K562 (cell line): ENCODE measurements at regions not wholly inside any gene's neighbourhood (a gene's known extent, or its start where the extent isn't known, plus 50 kb on each side); places are given as distances from the start of the nearest gene placed in this dataset.

ENCODE experiments used
- ATAC-seq: fragments of 200-7000 bp; cut with Tn5 transposase; 3 replicates; pipeline ENCODE4 v1.9.1; 2020; ENCODE audit warnings: moderate library complexity
- BruUV-seq: library from RNA; stranded (reverse); fragments of 400-500 nt; replicated peaks from 2 replicates; lab custom pipeline; 2021; lab: Mats Ljungman, UMichigan
- CTCF ChIA-PET: fragments of 300-600 bp; formaldehyde crosslinking; extraction: SDS; loops from one replicate; lab custom pipeline; 2021; ENCODE audit warnings: low intra/inter-chr PET ratio; lab: Yijun Ruan, JAX
- POLR2A ChIA-PET: fragments of 300-600, 350-650 bp; sonication (Branson Sonifier 250); formaldehyde crosslinking; extraction: SDS; loops from one replicate; lab custom pipeline; 2021; ENCODE audit warnings: antibody characterized with exemption, inconsistent platforms; lab: Yijun Ruan, JAX
- DNase-seq, 4 experiments: peaks; one replicate each; pipeline versions ENCODE4 v3.0.0 to v3.0.0-alpha.2; 2011 to 2018; ENCODE audit warnings: low spot score in 3 of 4, mixed read lengths in 3 of 4; ENCODE audit errors: extremely low read depth in 1 of 4
- FAIRE-seq: peaks from 2 replicates; lab custom pipeline; 2011; peaks lifted over from hg19 to GRCh38; lab: Jason Lieb, UNC
- H2AFZ ChIP-seq: 2 replicates; pipeline ENCODE4 v1.6.0; 2011; ENCODE audit warnings: low read depth, low read length, control low read depth, inconsistent platforms
- H3K27ac ChIP-seq: fragments of 200-600 bp; 3 replicates; pipeline ENCODE4 v1.8.0; 2011; ENCODE audit warnings: low read depth, mild to moderate bottlenecking, control low read depth, inconsistent platforms, low read length, moderate library complexity, mixed read lengths; ENCODE audit errors: extremely low read depth
- H3K27me3 ChIP-seq, 2 experiments: fragments of 300-600 bp in 1 of 2; 2 replicates in 1 of 2; 3 replicates in 1 of 2; pipeline versions ENCODE4 v1.6.0 to v1.8.0; 2011; ENCODE audit warnings: inconsistent platforms in 2 of 2, low read length in 2 of 2, mild to moderate bottlenecking in 1 of 2, mixed read lengths in 1 of 2, moderate library complexity in 1 of 2; ENCODE audit not compliant: control insufficient read depth in 2 of 2, insufficient read depth in 2 of 2
- H3K36me3 ChIP-seq: fragments of 300-600 bp; 3 replicates; pipeline ENCODE4 v1.8.0; 2011; ENCODE audit warnings: mild to moderate bottlenecking, low read length, inconsistent platforms; ENCODE audit not compliant: control insufficient read depth, insufficient read depth
- H3K4me1 ChIP-seq, 2 experiments: fragments of 200-600 bp in 1 of 2; replicated peaks in 1 of 2; 2 replicates in 1 of 2; 3 replicates in 1 of 2; pipeline versions ENCODE4 v1.5.1 to v1.8.0; 2011; ENCODE audit warnings: inconsistent platforms in 2 of 2, low read length in 2 of 2, mild to moderate bottlenecking in 1 of 2, mixed read lengths in 1 of 2, moderate library complexity in 1 of 2; ENCODE audit not compliant: control insufficient read depth in 2 of 2, insufficient read depth in 2 of 2
- H3K4me2 ChIP-seq: 2 replicates; pipeline ENCODE4 v1.6.1; 2011; ENCODE audit warnings: low read length, control low read depth, inconsistent platforms, mixed read lengths; ENCODE audit not compliant: insufficient read depth
- H3K4me3 ChIP-seq: fragments of 200-600 bp; sonication (generic), shearing (Covaris generic); 2 replicates; pipeline ENCODE4 v1.5.1; 2016; ENCODE audit warnings: control low read depth, inconsistent platforms
- H3K79me2 ChIP-seq: fragments of 200-600 bp; 3 replicates; pipeline ENCODE4 v1.8.0; 2011; ENCODE audit warnings: low read length, inconsistent platforms; ENCODE audit not compliant: control insufficient read depth, insufficient read depth
- H3K9ac ChIP-seq, 2 experiments: 2 replicates each; pipeline versions ENCODE4 v1.6.0 to v1.6.1; 2011; ENCODE audit warnings: low read depth in 2 of 2, low read length in 2 of 2, control low read depth in 1 of 2, inconsistent platforms in 1 of 2, mild to moderate bottlenecking in 1 of 2, mixed read lengths in 1 of 2; ENCODE audit not compliant: insufficient read depth in 1 of 2
- H3K9me1 ChIP-seq: one replicate; pipeline ENCODE4 v1.6.0; 2011; ENCODE audit warnings: inconsistent platforms, mild to moderate bottlenecking, low read length, moderate library complexity; ENCODE audit not compliant: control insufficient read depth, insufficient read depth
- H3K9me3 ChIP-seq: replicated peaks from 2 replicates; pipeline ENCODE4 v1.5.1; 2011; ENCODE audit warnings: low read depth, low read length, inconsistent platforms; ENCODE audit not compliant: control insufficient read depth, insufficient read depth
- H4K20me1 ChIP-seq: replicated peaks from 2 replicates; pipeline ENCODE4 v1.6.1; 2011; ENCODE audit warnings: low read length, inconsistent platforms, mixed read lengths; ENCODE audit not compliant: control insufficient read depth, insufficient read depth
- KLF16 ChIP-seq: IDR thresholded peaks from 2 replicates; pipeline ENCODE4 v1.6.1; 2016; ENCODE audit warnings: antibody characterized with exemption
- MBD2 ChIP-seq: sonication (generic); IDR thresholded peaks from 2 replicates; pipeline ENCODE4 v1.6.1; 2016; ENCODE audit warnings: low read depth, borderline replicate concordance
- MEF2A ChIP-seq: IDR thresholded peaks from 2 replicates; pipeline ENCODE4 v1.6.1; 2011; ENCODE audit warnings: low read depth, mild to moderate bottlenecking, low read length, moderate library complexity; ENCODE audit not compliant: control insufficient read depth
- SIX5 ChIP-seq, 2 experiments: IDR thresholded peaks; 2 replicates each; pipeline ENCODE4 v1.6.1; 2011; ENCODE audit warnings: low read length in 2 of 2, borderline replicate concordance in 1 of 2, low read depth in 1 of 2, mild to moderate bottlenecking in 1 of 2, moderate library complexity in 1 of 2; ENCODE audit not compliant: insufficient read depth in 1 of 2
- WGBS: fragments of 100-300 bp; shearing (Covaris generic); methylation state at CpG from one replicate; pipeline ENCODE4 v1.1.6; 2016; ENCODE audit warnings: low coverage, mixed read lengths; ENCODE audit not compliant: insufficient coverage; ENCODE audit errors: missing lambda C conversion rate; 5-methylcytosine and 5-hydroxymethylcytosine counted together
- in situ Hi-C: fragments of 300-500 bp; cut with MboI; formaldehyde crosslinking; loops from 4 replicates; pipeline ENCODE4 v1.15.0; 2018; ENCODE audit warnings: inconsistent platforms, mixed read lengths
- intact Hi-C: fragments of 100-400 bp; cut with micrococcal nuclease; formaldehyde crosslinking; loops from 2 replicates; pipeline ENCODE4 v1.14.2; 2022
- TF ChIP-seq, protein P1 (sequence below), 2 experiments: fragments of 450-650 bp; formaldehyde crosslinking in 1 of 2; IDR thresholded peaks; 2 replicates each; pipeline versions ENCODE4 v1.4.0 to v1.6.1; 2014 to 2020; ENCODE audit warnings: mild to moderate bottlenecking in 2 of 2, borderline replicate concordance in 1 of 2, low read depth in 1 of 2
- TF ChIP-seq, protein P2 (sequence below): fragments of 450-650 bp; IDR thresholded peaks from 2 replicates; pipeline ENCODE4 v1.6.1; 2016; ENCODE audit warnings: low read depth, mild to moderate bottlenecking, moderate library complexity

DNA sequence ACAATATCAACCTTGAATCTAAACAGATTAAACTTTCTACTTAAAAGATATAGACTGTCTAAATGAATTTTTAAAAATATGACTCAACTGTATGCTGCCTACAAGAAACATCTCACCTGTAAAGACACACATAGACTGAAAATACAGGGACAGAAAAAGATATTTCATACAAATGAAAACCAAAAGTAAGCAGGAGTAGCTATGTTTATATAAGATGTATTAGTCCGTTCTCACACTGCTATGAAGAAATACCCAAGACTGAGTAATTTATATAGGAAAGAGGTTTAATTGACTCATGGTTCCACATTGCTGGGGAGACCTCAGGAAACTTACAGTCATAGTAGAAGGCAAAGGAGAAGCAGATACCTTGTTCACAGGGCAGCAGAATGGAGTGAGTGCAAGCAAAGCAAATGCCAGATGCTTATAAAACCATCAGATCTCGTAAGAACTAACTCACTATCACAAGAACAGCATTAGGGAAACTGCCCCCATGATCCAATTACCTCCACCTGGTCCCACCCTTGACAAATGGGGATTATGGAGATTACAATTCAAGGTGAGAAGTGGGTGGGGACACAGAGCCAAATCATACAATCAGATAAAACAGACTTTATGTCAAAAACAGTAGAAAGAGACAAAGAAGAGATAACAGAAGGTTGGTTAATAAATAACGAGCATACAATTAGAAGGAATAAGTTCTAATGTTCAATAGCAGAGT lies 214.4 kb upstream of the SLC39A10 start:
- Histone ChIP-seq H3K4me3 (no peak overlapping the region), H3K9me3 (peaks cover 8% of the 10 kb centered on the region), H2AFZ (no peak overlapping the region), H3K4me1 (no peaks in the 10 kb centered on the region), H3K9me1 (no peaks in the 10 kb centered on the region), H4K20me1 (no peaks in the 10 kb centered on the region), H3K36me3 (no peaks in the 10 kb centered on the region), H3K27me3 (no peaks in the 10 kb centered on the region), H3K27ac (no peak overlapping the region), H3K9ac (no peak overlapping the region), H3K4me2 (no peak overlapping the region), H3K79me2 (no peaks in the 10 kb centered on the region)
- ATAC-seq (no peak), DNase-seq (no peak), FAIRE-seq (no peak)
- ChIA-PET POLR2A (no interaction called here), CTCF (no interaction called here)
- BruUV-seq: no TSS peak
- intact Hi-C loops (no loop called here), in situ Hi-C loops (no loop called here)
- 44% methylated on average over 3 of the region's 3 CpGs for WGBS
- TF ChIP-seq, protein P1, sequence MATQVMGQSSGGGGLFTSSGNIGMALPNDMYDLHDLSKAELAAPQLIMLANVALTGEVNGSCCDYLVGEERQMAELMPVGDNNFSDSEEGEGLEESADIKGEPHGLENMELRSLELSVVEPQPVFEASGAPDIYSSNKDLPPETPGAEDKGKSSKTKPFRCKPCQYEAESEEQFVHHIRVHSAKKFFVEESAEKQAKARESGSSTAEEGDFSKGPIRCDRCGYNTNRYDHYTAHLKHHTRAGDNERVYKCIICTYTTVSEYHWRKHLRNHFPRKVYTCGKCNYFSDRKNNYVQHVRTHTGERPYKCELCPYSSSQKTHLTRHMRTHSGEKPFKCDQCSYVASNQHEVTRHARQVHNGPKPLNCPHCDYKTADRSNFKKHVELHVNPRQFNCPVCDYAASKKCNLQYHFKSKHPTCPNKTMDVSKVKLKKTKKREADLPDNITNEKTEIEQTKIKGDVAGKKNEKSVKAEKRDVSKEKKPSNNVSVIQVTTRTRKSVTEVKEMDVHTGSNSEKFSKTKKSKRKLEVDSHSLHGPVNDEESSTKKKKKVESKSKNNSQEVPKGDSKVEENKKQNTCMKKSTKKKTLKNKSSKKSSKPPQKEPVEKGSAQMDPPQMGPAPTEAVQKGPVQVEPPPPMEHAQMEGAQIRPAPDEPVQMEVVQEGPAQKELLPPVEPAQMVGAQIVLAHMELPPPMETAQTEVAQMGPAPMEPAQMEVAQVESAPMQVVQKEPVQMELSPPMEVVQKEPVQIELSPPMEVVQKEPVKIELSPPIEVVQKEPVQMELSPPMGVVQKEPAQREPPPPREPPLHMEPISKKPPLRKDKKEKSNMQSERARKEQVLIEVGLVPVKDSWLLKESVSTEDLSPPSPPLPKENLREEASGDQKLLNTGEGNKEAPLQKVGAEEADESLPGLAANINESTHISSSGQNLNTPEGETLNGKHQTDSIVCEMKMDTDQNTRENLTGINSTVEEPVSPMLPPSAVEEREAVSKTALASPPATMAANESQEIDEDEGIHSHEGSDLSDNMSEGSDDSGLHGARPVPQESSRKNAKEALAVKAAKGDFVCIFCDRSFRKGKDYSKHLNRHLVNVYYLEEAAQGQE (IDR thresholded peaks at IDR 0.05; ENCODE audit: borderline replicate concordance): no peak
- TF ChIP-seq, protein P1 (CRISPR knock-in tag; IDR thresholded peaks at IDR 0.05; ENCODE audit: low read depth): no peak
- TF ChIP-seq MEF2A (no peak), SIX5 (IDR thresholded peaks at IDR 0.05; ENCODE audit: borderline replicate concordance in 1 of 2, insufficient read depth in 1 of 2, low read depth in 1 of 2, low read length in 2 of 2) (no peak), MBD2 (no peak), KLF16 (no peak)
- TF ChIP-seq, protein P2, sequence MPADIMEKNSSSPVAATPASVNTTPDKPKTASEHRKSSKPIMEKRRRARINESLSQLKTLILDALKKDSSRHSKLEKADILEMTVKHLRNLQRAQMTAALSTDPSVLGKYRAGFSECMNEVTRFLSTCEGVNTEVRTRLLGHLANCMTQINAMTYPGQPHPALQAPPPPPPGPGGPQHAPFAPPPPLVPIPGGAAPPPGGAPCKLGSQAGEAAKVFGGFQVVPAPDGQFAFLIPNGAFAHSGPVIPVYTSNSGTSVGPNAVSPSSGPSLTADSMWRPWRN: no peak
